WTC11 (cell line): ENCODE measurements at regions not wholly inside any gene's neighbourhood (a gene's known extent, or its start where the extent isn't known, plus 50 kb on each side); places are given as distances from the start of the nearest gene placed in this dataset.

ENCODE experiments used
- ATAC-seq: fragments of 200-7000 bp; cut with Tn5 transposase; 2 replicates; pipeline ENCODE4 v1.10.0; 2021; ENCODE audit warnings: mild to moderate bottlenecking, moderate library complexity
- CTCF ChIA-PET: fragments of 300-600 bp; sonication (Branson Sonifier 250); formaldehyde crosslinking; loops from one replicate; lab custom pipeline; 2021; ENCODE audit warnings: antibody characterized with exemption; lab: Charles Lee
- POLR2A ChIA-PET: fragments of 350-600 bp; sonication (Branson Sonifier 250); formaldehyde crosslinking; loops from one replicate; lab custom pipeline; 2021; ENCODE audit warnings: antibody characterized with exemption; lab: Charles Lee
- DNase-seq: peaks from one replicate; pipeline ENCODE4 v3.0.0; 2021; ENCODE audit warnings: low spot score
- H3K27ac Mint-ChIP-seq: 2 replicates; pipeline ENCODE4 v1.8.0; 2021; ENCODE audit warnings: mixed read lengths
- H3K27me3 Mint-ChIP-seq: 2 replicates; pipeline ENCODE4 v1.8.0; 2021; ENCODE audit warnings: low read depth, mild to moderate bottlenecking, moderate library complexity, mixed read lengths
- H3K36me3 Mint-ChIP-seq: 2 replicates; pipeline ENCODE4 v1.8.0; 2021; ENCODE audit warnings: mixed read lengths
- H3K4me1 Mint-ChIP-seq: 2 replicates; pipeline ENCODE4 v1.8.0; 2022; ENCODE audit warnings: mixed read lengths
- H3K4me3 Mint-ChIP-seq: 2 replicates; pipeline ENCODE4 v1.8.0; 2021; ENCODE audit warnings: mild to moderate bottlenecking, moderate library complexity, mixed read lengths
- H3K9me3 Mint-ChIP-seq: 2 replicates; pipeline ENCODE4 v1.8.0; 2021; ENCODE audit warnings: mixed read lengths
- CBFB ChIP-seq: sonication (generic); formaldehyde crosslinking; IDR thresholded peaks from 2 replicates; pipeline ENCODE4 v1.8.1; 2022; ENCODE audit warnings: mild to moderate bottlenecking, low read depth, missing genetic modification reagents
- E2F5 ChIP-seq: sonication (generic); formaldehyde crosslinking; IDR thresholded peaks from 2 replicates; pipeline ENCODE4 v1.8.1; 2022; ENCODE audit warnings: mild to moderate bottlenecking, moderate library complexity, missing genetic modification reagents
- FOXP4 ChIP-seq: sonication (generic); formaldehyde crosslinking; IDR thresholded peaks from 2 replicates; pipeline ENCODE4 v1.8.0; 2022; ENCODE audit warnings: mild to moderate bottlenecking, missing genetic modification reagents
- GRHL2 ChIP-seq: fragments of 250-450 bp; sonication (Bioruptor Pico); IDR thresholded peaks from 2 replicates; pipeline ENCODE4 v1.8.0; 2022; ENCODE audit warnings: mild to moderate bottlenecking, moderate library complexity; ENCODE audit not compliant: insufficient replicate concordance, severe bottlenecking
- GTF2I ChIP-seq: fragments of 250-450 bp; sonication (Bioruptor Pico); conservative IDR thresholded peaks from 2 replicates; pipeline ENCODE4 v1.4.0; 2021; ENCODE audit warnings: mild to moderate bottlenecking
- HMGXB4 ChIP-seq: sonication (generic); formaldehyde crosslinking; IDR thresholded peaks from 2 replicates; pipeline ENCODE4 v1.8.1; 2023; ENCODE audit warnings: mild to moderate bottlenecking, moderate library complexity, missing genetic modification reagents
- JAZF1 ChIP-seq: fragments of 250-450 bp; sonication (Bioruptor Pico); IDR thresholded peaks from 2 replicates; pipeline ENCODE4 v1.9.0; 2021; ENCODE audit warnings: moderate library complexity, mild to moderate bottlenecking, inconsistent platforms
- MAX ChIP-seq: sonication (generic); formaldehyde crosslinking; IDR thresholded peaks from 2 replicates; pipeline ENCODE4 v1.8.0; 2022; ENCODE audit warnings: mild to moderate bottlenecking, missing genetic modification reagents
- NFATC4 ChIP-seq: fragments of 250-450 bp; sonication (Bioruptor Pico); IDR thresholded peaks from 2 replicates; pipeline ENCODE4 v1.9.0; 2021; ENCODE audit warnings: mild to moderate bottlenecking
- PRRX2 ChIP-seq: fragments of 250-450 bp; sonication (Bioruptor Pico); IDR thresholded peaks from 2 replicates; pipeline ENCODE4 v1.8.0; 2021; ENCODE audit warnings: mild to moderate bottlenecking
- RORB ChIP-seq: fragments of 250-450 bp; sonication (Bioruptor Pico); IDR thresholded peaks from 2 replicates; pipeline ENCODE4 v1.9.0; 2021; ENCODE audit warnings: mild to moderate bottlenecking
- ZMAT4 ChIP-seq: fragments of 250-450 bp; sonication (Bioruptor Pico); IDR thresholded peaks from 2 replicates; pipeline ENCODE4 v1.9.0; 2021; ENCODE audit warnings: mild to moderate bottlenecking
- ZNF121 ChIP-seq: sonication (generic); formaldehyde crosslinking; IDR thresholded peaks from 2 replicates; pipeline ENCODE4 v1.8.0; 2023; ENCODE audit warnings: missing genetic modification reagents
- ZNF232 ChIP-seq: sonication (generic); formaldehyde crosslinking; IDR thresholded peaks from 2 replicates; pipeline ENCODE4 v1.8.0; 2022; ENCODE audit warnings: mild to moderate bottlenecking, missing genetic modification reagents
- ZNF671 ChIP-seq: fragments of 250-450 bp; sonication (Bioruptor Pico); IDR thresholded peaks from 2 replicates; pipeline ENCODE4 v1.8.0; 2021; ENCODE audit warnings: mild to moderate bottlenecking
- TF ChIP-seq, protein P1 (sequence below): sonication (generic); formaldehyde crosslinking; conservative IDR thresholded peaks from 2 replicates; pipeline ENCODE4 v1.8.1; 2022; ENCODE audit warnings: mild to moderate bottlenecking, missing genetic modification reagents
- TF ChIP-seq, protein P2 (sequence below): fragments of 200-600 bp; IDR thresholded peaks from 2 replicates; pipeline ENCODE4 v1.8.0; 2022; ENCODE audit warnings: antibody characterized with exemption
- TF ChIP-seq, protein P3 (sequence below): sonication (generic); formaldehyde crosslinking; IDR thresholded peaks from 2 replicates; pipeline ENCODE4 v1.8.1; 2022; ENCODE audit warnings: low read depth, missing genetic modification reagents, borderline replicate concordance

DNA sequence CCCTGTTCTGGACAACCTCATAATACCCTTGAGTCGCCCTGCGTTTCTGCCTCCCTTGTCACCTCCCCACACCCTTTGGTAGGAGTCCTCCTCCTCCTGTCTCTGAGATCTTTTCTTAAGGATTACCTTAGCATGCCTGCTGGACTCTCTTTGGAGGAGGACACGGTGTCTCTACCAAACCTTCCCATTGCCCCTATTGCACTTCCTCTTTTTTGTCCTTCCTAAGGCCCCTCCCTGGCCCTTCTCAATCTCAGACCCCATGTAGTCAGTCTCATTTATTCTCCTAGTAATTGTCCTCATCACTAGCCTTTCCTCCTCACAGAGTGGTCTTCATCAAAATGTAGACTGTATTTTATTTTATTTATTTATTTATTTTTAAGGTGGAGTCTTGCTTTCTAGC lies 335.0 kb upstream of the SFRP2 start:
- no peaks in the 10 kb centered on the region for H3K4me1 Mint-ChIP-seq
- peaks cover 23% of the 10 kb centered on the region for H3K9me3 Mint-ChIP-seq
- H3K27ac Mint-ChIP-seq = no peak overlapping the region
- DNase-seq = no peak
- no peaks in the 10 kb centered on the region; the same call in none of the 2 replicates for H3K27me3 Mint-ChIP-seq
- ChIA-PET CTCF (no interaction called here), POLR2A (no interaction called here)
- TF ChIP-seq NFATC4 = no peak
- TF ChIP-seq, protein P1, sequence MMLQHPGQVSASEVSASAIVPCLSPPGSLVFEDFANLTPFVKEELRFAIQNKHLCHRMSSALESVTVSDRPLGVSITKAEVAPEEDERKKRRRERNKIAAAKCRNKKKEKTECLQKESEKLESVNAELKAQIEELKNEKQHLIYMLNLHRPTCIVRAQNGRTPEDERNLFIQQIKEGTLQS (CRISPR knock-in tag) = no peak
- TF ChIP-seq HMGXB4 (CRISPR knock-in tag) = no peak
- TF ChIP-seq CBFB (CRISPR knock-in tag) = no peak
- no peak for TF ChIP-seq E2F5 (CRISPR knock-in tag)
- no peak for TF ChIP-seq ZNF121 (CRISPR knock-in tag)
- H3K36me3 Mint-ChIP-seq = peaks cover 14% of the 10 kb centered on the region
- ATAC-seq = no peak
- no peak overlapping the region for H3K4me3 Mint-ChIP-seq

- CTCF ChIA-PET = no interaction called here
- Mint-ChIP-seq H3K9me3 (no peaks in the 10 kb centered on the region), H3K4me3 (no peak overlapping the region), H3K27ac (no peak overlapping the region), H3K27me3 (no peaks in the 10 kb centered on the region; the same call in 1 of the 2 replicates), H3K36me3 (no peaks in the 10 kb centered on the region), H3K4me1 (no peaks in the 10 kb centered on the region)
- POLR2A ChIA-PET = no interaction called here
- ATAC-seq (no peak), DNase-seq (no peak)
- TF ChIP-seq RORB (CRISPR knock-in tag) (no peak), GRHL2 (CRISPR knock-in tag) (no peak), JAZF1 (no peak), ZMAT4 (CRISPR knock-in tag) (no peak), PRRX2 (CRISPR knock-in tag) (no peak), MAX (CRISPR knock-in tag) (no peak), HMGXB4 (CRISPR knock-in tag) (no peak), ZNF121 (CRISPR knock-in tag) (no peak), CBFB (CRISPR knock-in tag) (no peak), GTF2I (CRISPR knock-in tag) (no peak), ZNF671 (CRISPR knock-in tag) (no peak), FOXP4 (CRISPR knock-in tag) (no peak), ZNF232 (CRISPR knock-in tag) (no peak)
- TF ChIP-seq, protein P2, sequence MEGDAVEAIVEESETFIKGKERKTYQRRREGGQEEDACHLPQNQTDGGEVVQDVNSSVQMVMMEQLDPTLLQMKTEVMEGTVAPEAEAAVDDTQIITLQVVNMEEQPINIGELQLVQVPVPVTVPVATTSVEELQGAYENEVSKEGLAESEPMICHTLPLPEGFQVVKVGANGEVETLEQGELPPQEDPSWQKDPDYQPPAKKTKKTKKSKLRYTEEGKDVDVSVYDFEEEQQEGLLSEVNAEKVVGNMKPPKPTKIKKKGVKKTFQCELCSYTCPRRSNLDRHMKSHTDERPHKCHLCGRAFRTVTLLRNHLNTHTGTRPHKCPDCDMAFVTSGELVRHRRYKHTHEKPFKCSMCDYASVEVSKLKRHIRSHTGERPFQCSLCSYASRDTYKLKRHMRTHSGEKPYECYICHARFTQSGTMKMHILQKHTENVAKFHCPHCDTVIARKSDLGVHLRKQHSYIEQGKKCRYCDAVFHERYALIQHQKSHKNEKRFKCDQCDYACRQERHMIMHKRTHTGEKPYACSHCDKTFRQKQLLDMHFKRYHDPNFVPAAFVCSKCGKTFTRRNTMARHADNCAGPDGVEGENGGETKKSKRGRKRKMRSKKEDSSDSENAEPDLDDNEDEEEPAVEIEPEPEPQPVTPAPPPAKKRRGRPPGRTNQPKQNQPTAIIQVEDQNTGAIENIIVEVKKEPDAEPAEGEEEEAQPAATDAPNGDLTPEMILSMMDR = no peak
- TF ChIP-seq, protein P3, sequence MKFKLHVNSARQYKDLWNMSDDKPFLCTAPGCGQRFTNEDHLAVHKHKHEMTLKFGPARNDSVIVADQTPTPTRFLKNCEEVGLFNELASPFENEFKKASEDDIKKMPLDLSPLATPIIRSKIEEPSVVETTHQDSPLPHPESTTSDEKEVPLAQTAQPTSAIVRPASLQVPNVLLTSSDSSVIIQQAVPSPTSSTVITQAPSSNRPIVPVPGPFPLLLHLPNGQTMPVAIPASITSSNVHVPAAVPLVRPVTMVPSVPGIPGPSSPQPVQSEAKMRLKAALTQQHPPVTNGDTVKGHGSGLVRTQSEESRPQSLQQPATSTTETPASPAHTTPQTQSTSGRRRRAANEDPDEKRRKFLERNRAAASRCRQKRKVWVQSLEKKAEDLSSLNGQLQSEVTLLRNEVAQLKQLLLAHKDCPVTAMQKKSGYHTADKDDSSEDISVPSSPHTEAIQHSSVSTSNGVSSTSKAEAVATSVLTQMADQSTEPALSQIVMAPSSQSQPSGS (CRISPR knock-in tag) = no peak
Observed at GRCh38 chr4:154120690-154121345, 331.9 kb upstream of the SFRP2 start.
